HepG2 (cell line): ENCODE measurements at regions not wholly inside any gene's neighbourhood (a gene's known extent, or its start where the extent isn't known, plus 50 kb on each side); places are given as distances from the start of the nearest gene placed in this dataset.

ENCODE experiments used
- ETS1 ChIP-seq: sonication (generic); formaldehyde crosslinking; IDR thresholded peaks from 2 replicates; pipeline ENCODE4 v1.4.0; 2020; ENCODE audit warnings: missing genetic modification reagents
- KDM2A ChIP-seq: sonication (generic); formaldehyde crosslinking; IDR thresholded peaks from 2 replicates; pipeline ENCODE4 v1.4.0; 2020; ENCODE audit warnings: low read depth, missing genetic modification reagents, borderline replicate concordance
- RBM22 ChIP-seq: fragments of 200-400 bp; formaldehyde crosslinking; optimal IDR thresholded peaks from 2 replicates; pipeline ENCODE3; 2017; ENCODE audit warnings: mild to moderate bottlenecking, low read length, moderate library complexity
- ZNF329 ChIP-seq: sonication (generic); formaldehyde crosslinking; IDR thresholded peaks from 2 replicates; pipeline ENCODE4 v1.9.0; 2021; ENCODE audit warnings: low read depth, mild to moderate bottlenecking, missing genetic modification reagents
- ZNF446 ChIP-seq: sonication (generic); formaldehyde crosslinking; IDR thresholded peaks from 2 replicates; pipeline ENCODE4 v1.5.0; 2020; ENCODE audit warnings: mild to moderate bottlenecking, missing genetic modification reagents
- ZNF574 ChIP-seq: sonication (generic); formaldehyde crosslinking; IDR thresholded peaks from 2 replicates; pipeline ENCODE4 v1.4.0; 2020; ENCODE audit warnings: missing genetic modification reagents
- ZNF775 ChIP-seq: sonication (generic); formaldehyde crosslinking; IDR thresholded peaks from 2 replicates; pipeline ENCODE4 v1.4.0; 2020; ENCODE audit warnings: missing genetic modification reagents, mild to moderate bottlenecking, moderate library complexity, borderline replicate concordance
- TF ChIP-seq, protein P1 (sequence below): sonication (generic); formaldehyde crosslinking; IDR thresholded peaks from 2 replicates; pipeline ENCODE4 v1.5.1; 2020; ENCODE audit warnings: mild to moderate bottlenecking, missing genetic modification reagents, borderline replicate concordance
- TF ChIP-seq, protein P2 (sequence below): IDR thresholded peaks from 2 replicates; pipeline ENCODE4 v1.6.1; 2016; ENCODE audit warnings: low read depth, missing genetic modification reagents, missing compliant biosample characterization
- TF ChIP-seq, protein P3 (sequence below): sonication (generic); formaldehyde crosslinking; IDR thresholded peaks from 2 replicates; pipeline ENCODE4 v1.4.0; 2020; ENCODE audit warnings: mild to moderate bottlenecking, missing genetic modification reagents

- TF ChIP-seq, protein P1, sequence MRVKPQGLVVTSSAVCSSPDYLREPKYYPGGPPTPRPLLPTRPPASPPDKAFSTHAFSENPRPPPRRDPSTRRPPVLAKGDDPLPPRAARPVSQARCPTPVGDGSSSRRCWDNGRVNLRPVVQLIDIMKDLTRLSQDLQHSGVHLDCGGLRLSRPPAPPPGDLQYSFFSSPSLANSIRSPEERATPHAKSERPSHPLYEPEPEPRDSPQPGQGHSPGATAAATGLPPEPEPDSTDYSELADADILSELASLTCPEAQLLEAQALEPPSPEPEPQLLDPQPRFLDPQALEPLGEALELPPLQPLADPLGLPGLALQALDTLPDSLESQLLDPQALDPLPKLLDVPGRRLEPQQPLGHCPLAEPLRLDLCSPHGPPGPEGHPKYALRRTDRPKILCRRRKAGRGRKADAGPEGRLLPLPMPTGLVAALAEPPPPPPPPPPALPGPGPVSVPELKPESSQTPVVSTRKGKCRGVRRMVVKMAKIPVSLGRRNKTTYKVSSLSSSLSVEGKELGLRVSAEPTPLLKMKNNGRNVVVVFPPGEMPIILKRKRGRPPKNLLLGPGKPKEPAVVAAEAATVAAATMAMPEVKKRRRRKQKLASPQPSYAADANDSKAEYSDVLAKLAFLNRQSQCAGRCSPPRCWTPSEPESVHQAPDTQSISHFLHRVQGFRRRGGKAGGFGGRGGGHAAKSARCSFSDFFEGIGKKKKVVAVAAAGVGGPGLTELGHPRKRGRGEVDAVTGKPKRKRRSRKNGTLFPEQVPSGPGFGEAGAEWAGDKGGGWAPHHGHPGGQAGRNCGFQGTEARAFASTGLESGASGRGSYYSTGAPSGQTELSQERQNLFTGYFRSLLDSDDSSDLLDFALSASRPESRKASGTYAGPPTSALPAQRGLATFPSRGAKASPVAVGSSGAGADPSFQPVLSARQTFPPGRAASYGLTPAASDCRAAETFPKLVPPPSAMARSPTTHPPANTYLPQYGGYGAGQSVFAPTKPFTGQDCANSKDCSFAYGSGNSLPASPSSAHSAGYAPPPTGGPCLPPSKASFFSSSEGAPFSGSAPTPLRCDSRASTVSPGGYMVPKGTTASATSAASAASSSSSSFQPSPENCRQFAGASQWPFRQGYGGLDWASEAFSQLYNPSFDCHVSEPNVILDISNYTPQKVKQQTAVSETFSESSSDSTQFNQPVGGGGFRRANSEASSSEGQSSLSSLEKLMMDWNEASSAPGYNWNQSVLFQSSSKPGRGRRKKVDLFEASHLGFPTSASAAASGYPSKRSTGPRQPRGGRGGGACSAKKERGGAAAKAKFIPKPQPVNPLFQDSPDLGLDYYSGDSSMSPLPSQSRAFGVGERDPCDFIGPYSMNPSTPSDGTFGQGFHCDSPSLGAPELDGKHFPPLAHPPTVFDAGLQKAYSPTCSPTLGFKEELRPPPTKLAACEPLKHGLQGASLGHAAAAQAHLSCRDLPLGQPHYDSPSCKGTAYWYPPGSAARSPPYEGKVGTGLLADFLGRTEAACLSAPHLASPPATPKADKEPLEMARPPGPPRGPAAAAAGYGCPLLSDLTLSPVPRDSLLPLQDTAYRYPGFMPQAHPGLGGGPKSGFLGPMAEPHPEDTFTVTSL = no peak
- TF ChIP-seq, protein P2, sequence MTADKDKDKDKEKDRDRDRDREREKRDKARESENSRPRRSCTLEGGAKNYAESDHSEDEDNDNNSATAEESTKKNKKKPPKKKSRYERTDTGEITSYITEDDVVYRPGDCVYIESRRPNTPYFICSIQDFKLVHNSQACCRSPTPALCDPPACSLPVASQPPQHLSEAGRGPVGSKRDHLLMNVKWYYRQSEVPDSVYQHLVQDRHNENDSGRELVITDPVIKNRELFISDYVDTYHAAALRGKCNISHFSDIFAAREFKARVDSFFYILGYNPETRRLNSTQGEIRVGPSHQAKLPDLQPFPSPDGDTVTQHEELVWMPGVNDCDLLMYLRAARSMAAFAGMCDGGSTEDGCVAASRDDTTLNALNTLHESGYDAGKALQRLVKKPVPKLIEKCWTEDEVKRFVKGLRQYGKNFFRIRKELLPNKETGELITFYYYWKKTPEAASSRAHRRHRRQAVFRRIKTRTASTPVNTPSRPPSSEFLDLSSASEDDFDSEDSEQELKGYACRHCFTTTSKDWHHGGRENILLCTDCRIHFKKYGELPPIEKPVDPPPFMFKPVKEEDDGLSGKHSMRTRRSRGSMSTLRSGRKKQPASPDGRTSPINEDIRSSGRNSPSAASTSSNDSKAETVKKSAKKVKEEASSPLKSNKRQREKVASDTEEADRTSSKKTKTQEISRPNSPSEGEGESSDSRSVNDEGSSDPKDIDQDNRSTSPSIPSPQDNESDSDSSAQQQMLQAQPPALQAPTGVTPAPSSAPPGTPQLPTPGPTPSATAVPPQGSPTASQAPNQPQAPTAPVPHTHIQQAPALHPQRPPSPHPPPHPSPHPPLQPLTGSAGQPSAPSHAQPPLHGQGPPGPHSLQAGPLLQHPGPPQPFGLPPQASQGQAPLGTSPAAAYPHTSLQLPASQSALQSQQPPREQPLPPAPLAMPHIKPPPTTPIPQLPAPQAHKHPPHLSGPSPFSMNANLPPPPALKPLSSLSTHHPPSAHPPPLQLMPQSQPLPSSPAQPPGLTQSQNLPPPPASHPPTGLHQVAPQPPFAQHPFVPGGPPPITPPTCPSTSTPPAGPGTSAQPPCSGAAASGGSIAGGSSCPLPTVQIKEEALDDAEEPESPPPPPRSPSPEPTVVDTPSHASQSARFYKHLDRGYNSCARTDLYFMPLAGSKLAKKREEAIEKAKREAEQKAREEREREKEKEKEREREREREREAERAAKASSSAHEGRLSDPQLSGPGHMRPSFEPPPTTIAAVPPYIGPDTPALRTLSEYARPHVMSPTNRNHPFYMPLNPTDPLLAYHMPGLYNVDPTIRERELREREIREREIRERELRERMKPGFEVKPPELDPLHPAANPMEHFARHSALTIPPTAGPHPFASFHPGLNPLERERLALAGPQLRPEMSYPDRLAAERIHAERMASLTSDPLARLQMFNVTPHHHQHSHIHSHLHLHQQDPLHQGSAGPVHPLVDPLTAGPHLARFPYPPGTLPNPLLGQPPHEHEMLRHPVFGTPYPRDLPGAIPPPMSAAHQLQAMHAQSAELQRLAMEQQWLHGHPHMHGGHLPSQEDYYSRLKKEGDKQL (CRISPR knock-in tag) = no peak
- no peak for TF ChIP-seq ZNF775
- TF ChIP-seq, protein P3, sequence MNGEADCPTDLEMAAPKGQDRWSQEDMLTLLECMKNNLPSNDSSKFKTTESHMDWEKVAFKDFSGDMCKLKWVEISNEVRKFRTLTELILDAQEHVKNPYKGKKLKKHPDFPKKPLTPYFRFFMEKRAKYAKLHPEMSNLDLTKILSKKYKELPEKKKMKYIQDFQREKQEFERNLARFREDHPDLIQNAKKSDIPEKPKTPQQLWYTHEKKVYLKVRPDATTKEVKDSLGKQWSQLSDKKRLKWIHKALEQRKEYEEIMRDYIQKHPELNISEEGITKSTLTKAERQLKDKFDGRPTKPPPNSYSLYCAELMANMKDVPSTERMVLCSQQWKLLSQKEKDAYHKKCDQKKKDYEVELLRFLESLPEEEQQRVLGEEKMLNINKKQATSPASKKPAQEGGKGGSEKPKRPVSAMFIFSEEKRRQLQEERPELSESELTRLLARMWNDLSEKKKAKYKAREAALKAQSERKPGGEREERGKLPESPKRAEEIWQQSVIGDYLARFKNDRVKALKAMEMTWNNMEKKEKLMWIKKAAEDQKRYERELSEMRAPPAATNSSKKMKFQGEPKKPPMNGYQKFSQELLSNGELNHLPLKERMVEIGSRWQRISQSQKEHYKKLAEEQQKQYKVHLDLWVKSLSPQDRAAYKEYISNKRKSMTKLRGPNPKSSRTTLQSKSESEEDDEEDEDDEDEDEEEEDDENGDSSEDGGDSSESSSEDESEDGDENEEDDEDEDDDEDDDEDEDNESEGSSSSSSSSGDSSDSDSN = no peak
- TF ChIP-seq ZNF574 (CRISPR knock-in tag) = no peak
- TF ChIP-seq ETS1 (CRISPR knock-in tag) = no peak
- no peak for TF ChIP-seq KDM2A (CRISPR knock-in tag)
- no peak for TF ChIP-seq RBM22
- no peak for TF ChIP-seq ZNF329 (CRISPR knock-in tag)
- TF ChIP-seq ZNF446 (CRISPR knock-in tag) = no peak
Measured at GRCh38 chr3:109888026-109888425, 550.7 kb upstream of the DPPA4 start (continued).
